K562 (cell line): ENCODE measurements at regions not wholly inside any gene's neighbourhood (a gene's known extent, or its start where the extent isn't known, plus 50 kb on each side); places are given as distances from the start of the nearest gene placed in this dataset.

Source experiments
- ATAC-seq: fragments of 200-7000 bp; cut with Tn5 transposase; 3 replicates; pipeline ENCODE4 v1.9.1; 2020; ENCODE audit warnings: moderate library complexity
- BruUV-seq: library from RNA; stranded (reverse); fragments of 400-500 nt; replicated peaks from 2 replicates; lab custom pipeline; 2021; lab: Mats Ljungman, UMichigan
- CTCF ChIA-PET: fragments of 300-600 bp; formaldehyde crosslinking; extraction: SDS; loops from one replicate; lab custom pipeline; 2021; ENCODE audit warnings: low intra/inter-chr PET ratio; lab: Yijun Ruan, JAX
- POLR2A ChIA-PET: fragments of 300-600, 350-650 bp; sonication (Branson Sonifier 250); formaldehyde crosslinking; extraction: SDS; loops from one replicate; lab custom pipeline; 2021; ENCODE audit warnings: antibody characterized with exemption, inconsistent platforms; lab: Yijun Ruan, JAX
- DNase-seq, 4 experiments: peaks; one replicate each; pipeline versions ENCODE4 v3.0.0 to v3.0.0-alpha.2; 2011 to 2018; ENCODE audit warnings: low spot score in 3 of 4, mixed read lengths in 3 of 4; ENCODE audit errors: extremely low read depth in 1 of 4
- FAIRE-seq: peaks from 2 replicates; lab custom pipeline; 2011; peaks lifted over from hg19 to GRCh38; lab: Jason Lieb, UNC
- H2AFZ ChIP-seq: 2 replicates; pipeline ENCODE4 v1.6.0; 2011; ENCODE audit warnings: low read depth, low read length, control low read depth, inconsistent platforms
- H3K27ac ChIP-seq: fragments of 200-600 bp; 3 replicates; pipeline ENCODE4 v1.8.0; 2011; ENCODE audit warnings: low read depth, mild to moderate bottlenecking, control low read depth, inconsistent platforms, low read length, moderate library complexity, mixed read lengths; ENCODE audit errors: extremely low read depth
- H3K27me3 ChIP-seq, 2 experiments: fragments of 300-600 bp in 1 of 2; 2 replicates in 1 of 2; 3 replicates in 1 of 2; pipeline versions ENCODE4 v1.6.0 to v1.8.0; 2011; ENCODE audit warnings: inconsistent platforms in 2 of 2, low read length in 2 of 2, mild to moderate bottlenecking in 1 of 2, mixed read lengths in 1 of 2, moderate library complexity in 1 of 2; ENCODE audit not compliant: control insufficient read depth in 2 of 2, insufficient read depth in 2 of 2
- H3K36me3 ChIP-seq: fragments of 300-600 bp; 3 replicates; pipeline ENCODE4 v1.8.0; 2011; ENCODE audit warnings: mild to moderate bottlenecking, low read length, inconsistent platforms; ENCODE audit not compliant: control insufficient read depth, insufficient read depth
- H3K4me1 ChIP-seq, 2 experiments: fragments of 200-600 bp in 1 of 2; replicated peaks in 1 of 2; 2 replicates in 1 of 2; 3 replicates in 1 of 2; pipeline versions ENCODE4 v1.5.1 to v1.8.0; 2011; ENCODE audit warnings: inconsistent platforms in 2 of 2, low read length in 2 of 2, mild to moderate bottlenecking in 1 of 2, mixed read lengths in 1 of 2, moderate library complexity in 1 of 2; ENCODE audit not compliant: control insufficient read depth in 2 of 2, insufficient read depth in 2 of 2
- H3K4me2 ChIP-seq: 2 replicates; pipeline ENCODE4 v1.6.1; 2011; ENCODE audit warnings: low read length, control low read depth, inconsistent platforms, mixed read lengths; ENCODE audit not compliant: insufficient read depth
- H3K4me3 ChIP-seq: fragments of 200-600 bp; sonication (generic), shearing (Covaris generic); 2 replicates; pipeline ENCODE4 v1.5.1; 2016; ENCODE audit warnings: control low read depth, inconsistent platforms
- H3K79me2 ChIP-seq: fragments of 200-600 bp; 3 replicates; pipeline ENCODE4 v1.8.0; 2011; ENCODE audit warnings: low read length, inconsistent platforms; ENCODE audit not compliant: control insufficient read depth, insufficient read depth
- H3K9ac ChIP-seq, 2 experiments: 2 replicates each; pipeline versions ENCODE4 v1.6.0 to v1.6.1; 2011; ENCODE audit warnings: low read depth in 2 of 2, low read length in 2 of 2, control low read depth in 1 of 2, inconsistent platforms in 1 of 2, mild to moderate bottlenecking in 1 of 2, mixed read lengths in 1 of 2; ENCODE audit not compliant: insufficient read depth in 1 of 2
- H3K9me1 ChIP-seq: one replicate; pipeline ENCODE4 v1.6.0; 2011; ENCODE audit warnings: inconsistent platforms, mild to moderate bottlenecking, low read length, moderate library complexity; ENCODE audit not compliant: control insufficient read depth, insufficient read depth
- H3K9me3 ChIP-seq: replicated peaks from 2 replicates; pipeline ENCODE4 v1.5.1; 2011; ENCODE audit warnings: low read depth, low read length, inconsistent platforms; ENCODE audit not compliant: control insufficient read depth, insufficient read depth
- H4K20me1 ChIP-seq: replicated peaks from 2 replicates; pipeline ENCODE4 v1.6.1; 2011; ENCODE audit warnings: low read length, inconsistent platforms, mixed read lengths; ENCODE audit not compliant: control insufficient read depth, insufficient read depth
- BRD9 ChIP-seq: fragments of 450-650 bp; IDR thresholded peaks from 2 replicates; pipeline ENCODE4 v1.6.1; 2018; ENCODE audit warnings: low read depth; ENCODE audit not compliant: partially characterized antibody
- BRF1 ChIP-seq: IDR thresholded peaks from 3 replicates; pipeline ENCODE4 v1.6.1; 2011; ENCODE audit warnings: borderline replicate concordance, mild to moderate bottlenecking; ENCODE audit not compliant: insufficient read length; ENCODE audit errors: extremely low read depth
- CEBPG ChIP-seq, 3 experiments: fragments of 200-800 bp in 1 of 3; sonication (Bioruptor generic) in 1 of 3; sonication (generic) in 1 of 3; formaldehyde crosslinking in 1 of 3; IDR thresholded peaks in 2 of 3; conservative IDR thresholded peaks in 1 of 3; 2 replicates each; pipeline versions ENCODE4 v1.6.1 to v1.8.0; 2016 to 2022; ENCODE audit warnings: missing compliant biosample characterization in 2 of 3, missing genetic modification characterization in 2 of 3, mild to moderate bottlenecking in 1 of 3, missing genetic modification reagents in 1 of 3
- DMBX1 ChIP-seq: fragments of 250-450 bp; sonication (Bioruptor Pico); IDR thresholded peaks from 2 replicates; pipeline ENCODE4 v1.8.0; 2022; ENCODE audit warnings: inconsistent platforms, mild to moderate bottlenecking, moderate library complexity, borderline replicate concordance
- E2F5 ChIP-seq: sonication (generic); formaldehyde crosslinking; IDR thresholded peaks from 2 replicates; pipeline ENCODE4 v1.8.0; 2022; ENCODE audit warnings: mild to moderate bottlenecking, missing genetic modification reagents
- FOXP4 ChIP-seq: sonication (generic); formaldehyde crosslinking; IDR thresholded peaks from 2 replicates; pipeline ENCODE4 v1.8.0; 2022; ENCODE audit warnings: mild to moderate bottlenecking, missing genetic modification reagents, borderline replicate concordance
- MAFG ChIP-seq: fragments of 450-650 bp; conservative IDR thresholded peaks from 2 replicates; pipeline ENCODE4 v1.6.1; 2016; ENCODE audit warnings: missing genetic modification characterization, missing compliant biosample characterization
- MAFK ChIP-seq: IDR thresholded peaks from 2 replicates; pipeline ENCODE4 v1.6.1; 2011; ENCODE audit warnings: low read length, improper control_type of control experiment
- MBD1 ChIP-seq: fragments of 250-450 bp; sonication (Bioruptor Pico); IDR thresholded peaks from 2 replicates; pipeline ENCODE4 v1.8.0; 2022; ENCODE audit warnings: inconsistent platforms
- NFXL1 ChIP-seq: fragments of 450-650 bp; formaldehyde crosslinking; IDR thresholded peaks from 2 replicates; pipeline ENCODE4 v1.4.0; 2021; ENCODE audit warnings: mild to moderate bottlenecking
- PTTG1 ChIP-seq: fragments of 450-650 bp; IDR thresholded peaks from 2 replicates; pipeline ENCODE4 v1.6.1; 2016; ENCODE audit warnings: low read depth, mild to moderate bottlenecking, missing genetic modification characterization, missing compliant biosample characterization
- RBM17 ChIP-seq: fragments of 200-400 bp; formaldehyde crosslinking; IDR thresholded peaks from 2 replicates; pipeline ENCODE4 v1.6.1; 2017; ENCODE audit warnings: low read depth, mild to moderate bottlenecking, low read length, borderline replicate concordance
- ZBTB26 ChIP-seq: fragments of 450-650 bp; formaldehyde crosslinking; IDR thresholded peaks from 2 replicates; pipeline ENCODE4 v1.4.0; 2022; ENCODE audit warnings: missing genetic modification characterization
- ZNF133 ChIP-seq: fragments of 250-450 bp; sonication (Bioruptor Pico); IDR thresholded peaks from 2 replicates; pipeline ENCODE4 v1.4.0; 2020; ENCODE audit warnings: mild to moderate bottlenecking
- ZNF707 ChIP-seq: fragments of 250-450 bp; sonication (Bioruptor Pico); conservative IDR thresholded peaks from 2 replicates; pipeline ENCODE4 v1.8.0; 2022; ENCODE audit warnings: inconsistent platforms, mild to moderate bottlenecking, moderate library complexity
- WGBS: fragments of 100-300 bp; shearing (Covaris generic); methylation state at CpG from one replicate; pipeline ENCODE4 v1.1.6; 2016; ENCODE audit warnings: low coverage, mixed read lengths; ENCODE audit not compliant: insufficient coverage; ENCODE audit errors: missing lambda C conversion rate; 5-methylcytosine and 5-hydroxymethylcytosine counted together
- in situ Hi-C: fragments of 300-500 bp; cut with MboI; formaldehyde crosslinking; loops from 4 replicates; pipeline ENCODE4 v1.15.0; 2018; ENCODE audit warnings: inconsistent platforms, mixed read lengths
- intact Hi-C: fragments of 100-400 bp; cut with micrococcal nuclease; formaldehyde crosslinking; loops from 2 replicates; pipeline ENCODE4 v1.14.2; 2022

GRCh38 chr6:15107644-15108382, 138.1 kb upstream of the JARID2 start:
- H3K4me2 ChIP-seq, result peak overlapping the region; percentile 62; the same call in 1 of the 2 replicates
- H3K27ac ChIP-seq, result peak overlapping the region; percentile 67
- no peaks in the 10 kb centered on the region for H4K20me1 ChIP-seq
- intact Hi-C loops, result no loop called here
- H3K4me3 ChIP-seq, result no peak overlapping the region
- peaks cover 5% of the 10 kb centered on the region for H3K9me1 ChIP-seq
- FAIRE-seq (peak; percentile 19), ATAC-seq (peak; percentile 34), DNase-seq (no peak)
- 68% methylated on average over 9 of the region's 9 CpGs for WGBS
- H3K36me3 ChIP-seq, result no peaks in the 10 kb centered on the region
- no peaks in the 10 kb centered on the region for H3K79me2 ChIP-seq
- POLR2A ChIA-PET, result interaction anchor here (0.5 to 1.9 kb wide), 12 partner anchors 9 to 297 kb away, joined by 3 to 10 read pairs (median 4); no protein-coding TSS in a partner anchor
- CTCF ChIA-PET, result no interaction called here
- H3K27me3 ChIP-seq, result no peaks in the 10 kb centered on the region
- peaks cover 3% of the 10 kb centered on the region; the same call in 1 of the 2 replicates for H3K9me3 ChIP-seq
- in situ Hi-C loops, result no loop called here
- BruUV-seq, result no TSS peak
- H3K9ac ChIP-seq, result peak overlapping the region in 1 of 2 experiments; percentile 55; a peak in 2 of 4 replicates
- peaks cover 11 to 25% of the 10 kb centered on the region in 2 experiments for H3K4me1 ChIP-seq
- peak overlapping the region; percentile 92 for H2AFZ ChIP-seq
- TF ChIP-seq E2F5 (CRISPR knock-in tag), result no peak
- peak; percentile 83 for TF ChIP-seq MBD1
- no peak for TF ChIP-seq NFXL1 (CRISPR knock-in tag)
- 0 out of 2 replicates have a peak, but pooled peaks have one; percentile 37 for TF ChIP-seq ZBTB26 (CRISPR knock-in tag)
- no peak for TF ChIP-seq ZNF133 (CRISPR knock-in tag)
- TF ChIP-seq PTTG1 (tag), result peak; percentile 73
- no peak for TF ChIP-seq FOXP4 (CRISPR knock-in tag)
- peak; percentile 56 for TF ChIP-seq MAFG (tag)
- TF ChIP-seq BRF1, result no peak
- no peak for TF ChIP-seq CEBPG (CRISPR knock-in tag; IDR thresholded peaks at IDR 0.05)
- TF ChIP-seq CEBPG (tag; conservative IDR thresholded peaks at IDR 0.05 in 1 of 2, IDR thresholded peaks at IDR 0.05 in 1 of 2), result no peak
- TF ChIP-seq MAFK, result peak; percentile 48
- 0 out of 2 replicates have a peak, but pooled peaks have one; percentile 16 for TF ChIP-seq ZNF707
- TF ChIP-seq RBM17, result no peak
- no peak for TF ChIP-seq DMBX1 (CRISPR knock-in tag)
- peak; percentile 8 for TF ChIP-seq BRD9
